ENCODE measurements at regions not wholly inside any gene's neighbourhood (a gene's known extent, or its start where the extent isn't known, plus 50 kb on each side); places are given as distances from the start of the nearest gene placed in this dataset.

DNA sequence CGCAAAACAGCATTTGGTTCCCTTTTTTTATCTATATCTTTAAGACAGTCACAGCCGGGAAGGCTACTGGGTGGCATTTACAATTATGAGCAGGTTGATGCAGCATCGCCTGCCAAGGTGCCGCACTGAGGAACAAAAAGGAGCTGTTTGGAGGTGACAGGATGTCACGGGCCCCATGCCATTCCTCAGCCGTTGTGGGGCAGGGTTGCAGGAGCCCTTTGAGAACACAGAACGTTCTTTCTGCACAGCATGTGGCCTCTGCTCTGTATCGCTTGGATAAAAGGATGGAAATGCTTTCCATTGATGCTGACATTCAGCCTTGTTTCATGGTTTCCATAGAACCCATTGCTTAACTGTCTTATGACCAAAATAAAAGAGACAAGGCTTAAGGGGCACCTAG is 141.9 kb upstream of the CDH5 start:
- no peaks in the 10 kb centered on the region for H4K20me1 ChIP-seq (ENCODE audit: insufficient read depth, low read length)
- H3K18ac ChIP-seq (ENCODE audit: low read depth, low read length) = no peak overlapping the region
- ATAC-seq (ENCODE audit: low read depth) (no peak), DNase-seq (no peak)
- in situ Hi-C loops (cut with MboI; ENCODE audit: low sequenced_read_pairs) (no loop called here), intact Hi-C loops (cut with micrococcal nuclease) (no loop called here), dilution Hi-C loops (cut with HindIII; ENCODE audit: low sequenced_read_pairs, unreplicated experiment) (no loop called here)
- no peak overlapping the region for H3K23ac ChIP-seq (ENCODE audit: low read depth, low read length)
- no peak overlapping the region for H2BK5ac ChIP-seq (ENCODE audit: low read depth, low read length, poor library complexity, severe bottlenecking)
- H3K9ac ChIP-seq (ENCODE audit: low read depth, low read length) = no peak overlapping the region
- H3K4me3 ChIP-seq (ENCODE audit: insufficient read depth, low read depth, low read length) = no peak overlapping the region
- H3K4me2 ChIP-seq (ENCODE audit: low read depth, low read length) = no peak overlapping the region
- no peaks in the 10 kb centered on the region for H3K36me3 ChIP-seq (ENCODE audit: control insufficient read depth, insufficient read depth, low read length)
- no peak overlapping the region for H2BK120ac ChIP-seq (ENCODE audit: low read depth, low read length)
- no peak overlapping the region for H4K8ac ChIP-seq (ENCODE audit: low read depth in 2 of 2, low read length in 2 of 2)
- peaks cover 12% of the 10 kb centered on the region for H3K9me1 ChIP-seq (ENCODE audit: insufficient read depth, low read length)
- no peak overlapping the region for H4K91ac ChIP-seq (ENCODE audit: insufficient read depth, low read depth, low read length)
- BruUV-seq (replicated peaks) = no TSS peak
- no peak overlapping the region for H4K5ac ChIP-seq (ENCODE audit: low read depth, low read length)
- H3K9me3 ChIP-seq (ENCODE audit: control insufficient read depth, insufficient read depth, low read length) = no peaks in the 10 kb centered on the region
- peaks cover 12% of the 10 kb centered on the region; the same call in 1 of the 2 replicates for H3K4me1 ChIP-seq (ENCODE audit: control insufficient read depth, insufficient read depth, low read length)
- WGBS, 2 experiments (ENCODE audit: extremely low coverage in 2 of 2, insufficient read length in 1 of 2) = no CpG with 5 or more reads among the region's 8 CpGs
- no peak overlapping the region for H3K4ac ChIP-seq (ENCODE audit: low read depth, low read length)
- POLR2A ChIA-PET (ENCODE audit: unreplicated experiment) = no interaction called here
- no peak overlapping the region for H3K27ac ChIP-seq (ENCODE audit: insufficient read depth, low read length)
- H3K79me1 ChIP-seq (ENCODE audit: low read depth in 1 of 2, low read length in 2 of 2) = no peaks in the 10 kb centered on the region
- H3K27me3 ChIP-seq (ENCODE audit: control insufficient read depth, insufficient read depth, low read length) = 0 out of 2 replicates have a peak, but pooled peaks cover 1% of the 10 kb centered on the region
- H2BK15ac ChIP-seq (ENCODE audit: low read depth, low read length) = no peak overlapping the region
- H2AK9ac ChIP-seq (replicated peaks; ENCODE audit: low read depth, low read length, poor library complexity) = no peak overlapping the region
- H3K14ac ChIP-seq (replicated peaks; ENCODE audit: low read depth, low read length) = no peak overlapping the region
- H2AFZ ChIP-seq (replicated peaks; ENCODE audit: low read length, poor library complexity) = no peak overlapping the region
- TF ChIP-seq, protein P1, sequence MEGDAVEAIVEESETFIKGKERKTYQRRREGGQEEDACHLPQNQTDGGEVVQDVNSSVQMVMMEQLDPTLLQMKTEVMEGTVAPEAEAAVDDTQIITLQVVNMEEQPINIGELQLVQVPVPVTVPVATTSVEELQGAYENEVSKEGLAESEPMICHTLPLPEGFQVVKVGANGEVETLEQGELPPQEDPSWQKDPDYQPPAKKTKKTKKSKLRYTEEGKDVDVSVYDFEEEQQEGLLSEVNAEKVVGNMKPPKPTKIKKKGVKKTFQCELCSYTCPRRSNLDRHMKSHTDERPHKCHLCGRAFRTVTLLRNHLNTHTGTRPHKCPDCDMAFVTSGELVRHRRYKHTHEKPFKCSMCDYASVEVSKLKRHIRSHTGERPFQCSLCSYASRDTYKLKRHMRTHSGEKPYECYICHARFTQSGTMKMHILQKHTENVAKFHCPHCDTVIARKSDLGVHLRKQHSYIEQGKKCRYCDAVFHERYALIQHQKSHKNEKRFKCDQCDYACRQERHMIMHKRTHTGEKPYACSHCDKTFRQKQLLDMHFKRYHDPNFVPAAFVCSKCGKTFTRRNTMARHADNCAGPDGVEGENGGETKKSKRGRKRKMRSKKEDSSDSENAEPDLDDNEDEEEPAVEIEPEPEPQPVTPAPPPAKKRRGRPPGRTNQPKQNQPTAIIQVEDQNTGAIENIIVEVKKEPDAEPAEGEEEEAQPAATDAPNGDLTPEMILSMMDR (conservative IDR thresholded peaks at IDR 0.05; ENCODE audit: low read depth, low read length) = no peak
- TF ChIP-seq RCOR1 (IDR thresholded peaks at IDR 0.05; ENCODE audit: insufficient replicate concordance, low read length) = no peak
- no peak for TF ChIP-seq FOS (IDR thresholded peaks at IDR 0.05; ENCODE audit: low read depth, low read length)
- TF ChIP-seq MAFK (IDR thresholded peaks at IDR 0.05; ENCODE audit: low read depth, low read length) = no peak
- TF ChIP-seq MXI1 (IDR thresholded peaks at IDR 0.05; ENCODE audit: borderline replicate concordance, low read depth, low read length) = no peak
- no peak for TF ChIP-seq BHLHE40 (IDR thresholded peaks at IDR 0.05; ENCODE audit: low read depth, low read length)
- TF ChIP-seq NFE2L2 (IDR thresholded peaks at IDR 0.05; ENCODE audit: low read depth, low read length) = no peak
- CTCF ChIA-PET = no interaction called here
- no peak overlapping the region for H2BK20ac ChIP-seq (ENCODE audit: low read depth, low read length)
- H3K56ac ChIP-seq (ENCODE audit: extremely low read depth, insufficient read depth, low read length) = no peak overlapping the region
- H2AK5ac ChIP-seq (ENCODE audit: low read depth, low read length) = no peak overlapping the region
